ENCODE measurements at regions not wholly inside any gene's neighbourhood (a gene's known extent, or its start where the extent isn't known, plus 50 kb on each side); places are given as distances from the start of the nearest gene placed in this dataset.
A peak's percentile ranks its signal among the peaks of the same experiment; 100 is the strongest.

DNA sequence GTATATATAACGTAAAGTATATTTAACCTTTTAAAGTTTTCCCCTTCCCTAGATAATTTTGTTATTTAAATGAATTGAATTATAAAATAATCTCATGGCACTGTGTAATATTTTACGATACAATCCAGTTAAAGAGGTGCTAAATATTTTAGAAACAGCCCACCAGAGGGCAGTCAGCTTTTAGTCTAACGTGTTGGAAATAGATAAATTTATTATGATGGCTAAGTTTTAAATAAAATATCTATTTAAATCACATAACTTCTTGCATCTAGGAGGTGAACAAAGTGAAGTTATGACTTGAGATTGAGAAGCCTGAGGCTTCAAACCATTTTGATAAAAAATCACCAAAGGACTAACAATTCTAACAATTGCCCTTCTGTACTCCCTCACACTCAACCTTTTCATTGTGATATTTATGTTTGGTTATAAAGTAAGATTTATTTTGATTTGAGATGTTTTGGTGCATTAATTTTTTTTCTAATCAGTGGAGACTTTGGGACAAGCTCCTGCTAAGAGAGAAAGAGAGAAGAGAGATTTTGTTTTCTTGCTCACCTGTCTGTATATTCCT is 171.5 kb upstream of the SP4 start:
- no peak for ATAC-seq
- no peak overlapping the region for H3K4me3 Mint-ChIP-seq
- H3K9me3 Mint-ChIP-seq: no peaks in the 10 kb centered on the region
- H3K27me3 Mint-ChIP-seq (ENCODE audit: low read depth): peaks cover 39% of the 10 kb centered on the region
- DNase-seq: peak; percentile 5
- no peaks in the 10 kb centered on the region for H3K36me3 Mint-ChIP-seq (ENCODE audit: insufficient read depth)
- peaks cover 4% of the 10 kb centered on the region for H3K4me1 Mint-ChIP-seq (ENCODE audit: low read depth)

DNA sequence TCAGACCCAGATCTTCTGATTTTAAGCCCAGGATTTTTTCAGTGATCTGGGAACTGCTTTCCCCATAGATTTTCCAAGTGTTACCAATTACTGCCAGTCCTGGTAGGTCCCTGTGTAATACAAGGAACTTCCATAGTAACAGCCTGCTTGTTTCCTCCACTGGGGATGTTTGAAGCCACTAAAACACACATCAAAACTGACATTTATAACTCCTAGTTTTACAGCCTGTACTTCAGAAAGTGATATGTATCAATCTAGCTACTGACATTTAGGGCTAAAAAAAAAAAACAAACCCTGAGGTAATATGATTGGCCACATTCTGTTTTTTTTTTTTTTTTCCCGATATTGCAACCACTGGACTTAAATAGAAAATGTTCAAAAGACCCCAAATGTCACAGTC is 166.9 kb upstream of the SP4 start:
- peaks cover 9% of the 10 kb centered on the region for H3K4me1 Mint-ChIP-seq (ENCODE audit: low read depth)
- no peak for ATAC-seq
- H3K27me3 Mint-ChIP-seq (ENCODE audit: low read depth): peaks cover 2% of the 10 kb centered on the region
- no peak for DNase-seq
- H3K36me3 Mint-ChIP-seq (ENCODE audit: insufficient read depth): no peaks in the 10 kb centered on the region
- H3K4me3 Mint-ChIP-seq: no peak overlapping the region
- H3K9me3 Mint-ChIP-seq: no peaks in the 10 kb centered on the region

- DNase-seq: peak; percentile 26
- Mint-ChIP-seq H3K4me3 (no peak overlapping the region), H3K36me3 (ENCODE audit: insufficient read depth) (no peaks in the 10 kb centered on the region), H3K4me1 (ENCODE audit: low read depth) (peaks cover 9% of the 10 kb centered on the region), H3K27me3 (ENCODE audit: low read depth) (peaks cover 2% of the 10 kb centered on the region), H3K9me3 (no peaks in the 10 kb centered on the region)
- ATAC-seq: peak; percentile 79
Measured at GRCh38 chr7:21261627-21262594, 166.0 kb upstream of the SP4 start.

- Mint-ChIP-seq H3K4me3 (no peak overlapping the region), H3K4me1 (ENCODE audit: low read depth) (no peaks in the 10 kb centered on the region), H3K27me3 (ENCODE audit: low read depth) (no peaks in the 10 kb centered on the region), H3K36me3 (ENCODE audit: insufficient read depth) (no peaks in the 10 kb centered on the region), H3K9me3 (no peaks in the 10 kb centered on the region)
- ATAC-seq (no peak), DNase-seq (no peak)
Measured at GRCh38 chr7:21269021-21269420, 158.9 kb upstream of the SP4 start.

GRCh38 chr7:21276471-21277035 is 151.3 kb upstream of the SP4 start:
- Mint-ChIP-seq H3K4me1 (ENCODE audit: low read depth) (no peaks in the 10 kb centered on the region), H3K27me3 (ENCODE audit: low read depth) (no peaks in the 10 kb centered on the region), H3K4me3 (no peak overlapping the region), H3K36me3 (ENCODE audit: insufficient read depth) (no peaks in the 10 kb centered on the region), H3K9me3 (peaks cover 4% of the 10 kb centered on the region)
- DNase-seq (no peak), ATAC-seq (no peak)

DNA sequence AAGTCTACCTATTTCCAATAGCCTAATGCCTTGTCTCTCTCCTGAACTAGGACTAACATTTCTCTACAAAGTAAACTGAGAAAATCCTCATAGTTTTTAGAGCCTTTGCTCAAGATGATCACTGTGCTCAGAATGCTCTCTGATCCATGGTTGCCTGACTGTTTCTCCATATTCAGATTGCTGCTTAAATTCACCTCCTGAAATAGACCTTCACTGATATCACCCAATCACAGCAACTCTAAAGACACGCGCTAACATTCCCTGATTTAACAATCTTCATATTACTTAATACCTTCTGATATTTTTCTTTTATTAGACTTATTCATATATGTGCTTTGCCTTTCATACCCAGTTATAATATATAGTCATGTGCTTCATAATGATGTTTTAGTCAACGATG is 148.9 kb upstream of the SP4 start:
- Mint-ChIP-seq H3K9me3 (peaks cover 4% of the 10 kb centered on the region), H3K4me3 (no peak overlapping the region), H3K4me1 (ENCODE audit: low read depth) (no peaks in the 10 kb centered on the region), H3K27me3 (ENCODE audit: low read depth) (no peaks in the 10 kb centered on the region), H3K36me3 (ENCODE audit: insufficient read depth) (no peaks in the 10 kb centered on the region)
- no peak for ATAC-seq
- no peak for DNase-seq

- Mint-ChIP-seq H3K9me3 (peaks cover 4% of the 10 kb centered on the region), H3K36me3 (ENCODE audit: insufficient read depth) (no peaks in the 10 kb centered on the region), H3K27me3 (ENCODE audit: low read depth) (no peaks in the 10 kb centered on the region), H3K4me3 (no peak overlapping the region), H3K4me1 (ENCODE audit: low read depth) (no peaks in the 10 kb centered on the region)
- no peak for DNase-seq
- ATAC-seq: no peak
Measured at GRCh38 chr7:21281193-21281592, 146.7 kb upstream of the SP4 start.

- ATAC-seq: no peak
- DNase-seq: no peak
- Mint-ChIP-seq H3K27me3 (ENCODE audit: low read depth) (no peaks in the 10 kb centered on the region), H3K9me3 (no peaks in the 10 kb centered on the region), H3K36me3 (ENCODE audit: insufficient read depth) (no peaks in the 10 kb centered on the region), H3K4me1 (ENCODE audit: low read depth) (no peaks in the 10 kb centered on the region), H3K4me3 (no peak overlapping the region)
Measured at GRCh38 chr7:21293771-21294170, 134.1 kb upstream of the SP4 start.

- no peaks in the 10 kb centered on the region for H3K9me3 Mint-ChIP-seq
- no peak for ATAC-seq
- H3K4me1 Mint-ChIP-seq (ENCODE audit: low read depth): peaks cover 3% of the 10 kb centered on the region
- DNase-seq: no peak
- no peaks in the 10 kb centered on the region for H3K27me3 Mint-ChIP-seq (ENCODE audit: low read depth)
- H3K4me3 Mint-ChIP-seq: no peak overlapping the region
- no peaks in the 10 kb centered on the region for H3K36me3 Mint-ChIP-seq (ENCODE audit: insufficient read depth)
Measured at GRCh38 chr7:21299766-21300165, 128.1 kb upstream of the SP4 start.

DNA sequence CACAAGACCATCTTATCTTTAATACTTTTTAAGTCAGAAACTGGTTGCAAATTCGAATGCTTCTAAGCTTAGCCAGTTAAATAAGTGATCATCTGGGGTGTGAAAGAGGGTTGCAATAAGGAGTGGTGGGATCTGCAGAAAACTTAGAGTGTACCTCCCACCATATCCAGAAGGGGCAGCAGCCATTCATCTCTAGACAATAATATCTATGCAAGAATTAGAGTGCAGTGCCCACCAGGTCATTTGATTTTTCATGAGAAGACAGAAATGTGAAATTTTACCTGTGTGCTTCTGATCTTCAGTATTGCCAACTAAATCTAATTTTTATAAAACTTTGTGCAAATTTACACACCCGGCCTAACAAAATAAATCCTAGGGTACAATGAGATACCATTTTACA is 127.2 kb upstream of the SP4 start:
- Mint-ChIP-seq H3K4me3 (no peak overlapping the region), H3K27me3 (ENCODE audit: low read depth) (no peaks in the 10 kb centered on the region), H3K36me3 (ENCODE audit: insufficient read depth) (no peaks in the 10 kb centered on the region), H3K9me3 (no peaks in the 10 kb centered on the region), H3K4me1 (ENCODE audit: low read depth) (peaks cover 12% of the 10 kb centered on the region)
- peak in 1 of 2 donors; percentile 46 for ATAC-seq
- DNase-seq: no peak

GRCh38 chr7:21304808-21305375 is 123.0 kb upstream of the SP4 start:
- Mint-ChIP-seq H3K4me3 (no peak overlapping the region), H3K27me3 (ENCODE audit: low read depth) (no peaks in the 10 kb centered on the region), H3K36me3 (ENCODE audit: insufficient read depth) (no peaks in the 10 kb centered on the region), H3K4me1 (ENCODE audit: low read depth) (peaks cover 22% of the 10 kb centered on the region), H3K9me3 (peaks cover 6% of the 10 kb centered on the region)
- DNase-seq (no peak), ATAC-seq (no peak)

- H3K36me3 Mint-ChIP-seq (ENCODE audit: insufficient read depth): no peaks in the 10 kb centered on the region
- H3K27me3 Mint-ChIP-seq (ENCODE audit: low read depth): no peaks in the 10 kb centered on the region
- peaks cover 22% of the 10 kb centered on the region for H3K4me1 Mint-ChIP-seq (ENCODE audit: low read depth)
- DNase-seq (no peak), ATAC-seq (peak; percentile 86 to 87)
- peaks cover 6% of the 10 kb centered on the region for H3K9me3 Mint-ChIP-seq
- H3K4me3 Mint-ChIP-seq: no peak overlapping the region
Measured at GRCh38 chr7:21305455-21306235, 122.2 kb upstream of the SP4 start.

DNA sequence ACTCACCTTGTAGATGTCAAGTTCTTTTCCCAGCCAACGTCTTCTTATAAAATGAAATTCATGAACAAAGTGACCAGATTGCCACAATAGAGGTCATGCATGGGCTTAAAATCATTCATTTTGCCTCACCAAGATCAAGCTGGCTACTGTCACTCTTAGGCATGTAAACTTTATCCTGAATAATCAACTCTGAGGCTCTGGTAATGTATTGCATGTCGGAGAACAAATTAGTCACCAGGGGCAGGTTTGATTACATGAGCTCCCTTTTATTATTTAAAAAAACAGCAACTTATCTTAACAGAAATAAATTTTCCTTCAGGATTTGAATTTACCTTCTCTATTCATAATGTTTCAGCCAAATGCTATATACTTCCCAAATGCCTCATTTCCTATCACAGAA is 112.9 kb upstream of the SP4 start:
- Mint-ChIP-seq H3K4me3 (no peak overlapping the region), H3K27me3 (ENCODE audit: low read depth) (no peaks in the 10 kb centered on the region)
- ATAC-seq: no peak

More for the DNA sequence above, 112.9 kb upstream of the SP4 start:
- DNase-seq: no peak
- Mint-ChIP-seq H3K36me3 (ENCODE audit: insufficient read depth) (peaks cover 2% of the 10 kb centered on the region), H3K4me1 (ENCODE audit: low read depth) (peaks cover 4% of the 10 kb centered on the region), H3K9me3 (peaks cover 17% of the 10 kb centered on the region)

Data from activated T-cell treated with anti-CD3 and anti-CD28 coated beads, Interleukin-2, amount 50 U/mL, for 4 hours (primary cell).